ENCODE measurements at regions not wholly inside any gene's neighbourhood (a gene's known extent, or its start where the extent isn't known, plus 50 kb on each side); places are given as distances from the start of the nearest gene placed in this dataset.

- TF ChIP-seq POLR2A (IDR thresholded peaks at IDR 0.05) (no peak), CTCF (IDR thresholded peaks at IDR 0.05) (no peak), POLR2AphosphoS5 (IDR thresholded peaks at IDR 0.05) (no peak), EP300 (IDR thresholded peaks at IDR 0.05) (no peak)
These were observed 467.0 kb upstream of the DIPK2B start for GRCh38 chrX:45667666-45668065.
